Smooth muscle cell (in vitro differentiated cells): ENCODE measurements at regions not wholly inside any gene's neighbourhood (a gene's known extent, or its start where the extent isn't known, plus 50 kb on each side); places are given as distances from the start of the nearest gene placed in this dataset.

Experiments used
- DNase-seq: peaks from one replicate; lab custom pipeline; 2025; ENCODE audit not compliant: unreplicated experiment; lab: John Stamatoyannopoulos, UW
- H2AFZ ChIP-seq: fragments of 200-600 bp; sonication (generic); 2 replicates; pipeline ENCODE4 v1.6.0; 2016; ENCODE audit warnings: antibody characterized with exemption, low read depth, mild to moderate bottlenecking
- H3F3A ChIP-seq: fragments of 200-600 bp; sonication (generic); 2 replicates; pipeline ENCODE4 v1.6.0; 2017; ENCODE audit warnings: antibody characterized with exemption, low read depth
- H3K27ac ChIP-seq: fragments of 200-600 bp; sonication (generic); 2 replicates; pipeline ENCODE4 v1.5.1; 2016; ENCODE audit warnings: low read depth, mild to moderate bottlenecking
- H3K27me3 ChIP-seq: fragments of 200-600 bp; sonication (generic); 2 replicates; pipeline ENCODE4 v1.6.1; 2016; ENCODE audit warnings: low read depth, mild to moderate bottlenecking
- H3K36me3 ChIP-seq: fragments of 200-600 bp; sonication (generic); 2 replicates; pipeline ENCODE4 v1.5.1; 2016; ENCODE audit warnings: low read depth
- H3K4me1 ChIP-seq: fragments of 200-600 bp; sonication (generic); 2 replicates; pipeline ENCODE4 v1.5.1; 2016; ENCODE audit warnings: low read depth
- H3K4me2 ChIP-seq: fragments of 200-600 bp; sonication (generic); 2 replicates; pipeline ENCODE4 v1.6.0; 2016; ENCODE audit warnings: mild to moderate bottlenecking
- H3K4me3 ChIP-seq: fragments of 200-600 bp; sonication (generic); 2 replicates; pipeline ENCODE4 v1.5.1; 2016; ENCODE audit warnings: mild to moderate bottlenecking
- H3K79me2 ChIP-seq: fragments of 200-600 bp; sonication (generic); 2 replicates; pipeline ENCODE4 v1.6.0; 2016; ENCODE audit warnings: low read depth, mild to moderate bottlenecking
- H3K9ac ChIP-seq: fragments of 200-600 bp; sonication (generic); 2 replicates; pipeline ENCODE4 v1.6.0; 2016; ENCODE audit warnings: low read depth
- H3K9me3 ChIP-seq: fragments of 200-600 bp; sonication (generic); replicated peaks from 2 replicates; pipeline ENCODE4 v1.5.1; 2016; ENCODE audit warnings: low read depth
- H4K20me1 ChIP-seq: fragments of 200-600 bp; sonication (generic); 2 replicates; pipeline ENCODE4 v1.6.0; 2016; ENCODE audit warnings: low read depth
- CTCF ChIP-seq: fragments of 200-600 bp; sonication (generic); IDR thresholded peaks from 2 replicates; pipeline ENCODE4 v1.5.1; 2017; ENCODE audit warnings: borderline replicate concordance, mild to moderate bottlenecking, antibody characterized with exemption; ENCODE audit not compliant: insufficient read depth, poor library complexity, severe bottlenecking
- WGBS: methylation state at CpG from one replicate; pipeline ENCODE4 v1.1.7; 2016; ENCODE audit warnings: low lambda C conversion rate; 5-methylcytosine and 5-hydroxymethylcytosine counted together

- Histone ChIP-seq H3K27me3 (no peaks in the 10 kb centered on the region), H3K36me3 (peaks cover 4% of the 10 kb centered on the region), H3K79me2 (no peaks in the 10 kb centered on the region), H2AFZ (no peak overlapping the region), H3K4me3 (no peak overlapping the region), H3K9me3 (no peaks in the 10 kb centered on the region), H4K20me1 (peaks cover 14% of the 10 kb centered on the region), H3F3A (peaks cover 13% of the 10 kb centered on the region), H3K4me2 (peak overlapping the region; percentile 32), H3K27ac (peak overlapping the region; percentile 90), H3K4me1 (no peaks in the 10 kb centered on the region), H3K9ac (peak overlapping the region; percentile 12)
- no peak for TF ChIP-seq CTCF
- DNase-seq = no peak
- 51% methylated on average over 2 of the region's 2 CpGs for WGBS
Measured at GRCh38 chr20:3313683-3314065, 74.7 kb upstream of the SLC4A11 start.

GRCh38 chr20:3312940-3313682 lies 74.1 kb upstream of the SLC4A11 start:
- H3K4me1 ChIP-seq = no peaks in the 10 kb centered on the region
- 46% methylated on average over 2 of the region's 2 CpGs for WGBS
- H3K36me3 ChIP-seq = peaks cover 4% of the 10 kb centered on the region
- H3K4me2 ChIP-seq = peak overlapping the region; percentile 32
- H3K9ac ChIP-seq = peak overlapping the region; percentile 12
- H3F3A ChIP-seq = peaks cover 13% of the 10 kb centered on the region
- no peaks in the 10 kb centered on the region for H3K27me3 ChIP-seq
- no peak for DNase-seq
- H4K20me1 ChIP-seq = peaks cover 14% of the 10 kb centered on the region
- H3K27ac ChIP-seq = peak overlapping the region; percentile 90
- H2AFZ ChIP-seq = no peak overlapping the region
- TF ChIP-seq CTCF = no peak
- no peaks in the 10 kb centered on the region for H3K9me3 ChIP-seq
- no peaks in the 10 kb centered on the region for H3K79me2 ChIP-seq
- H3K4me3 ChIP-seq = no peak overlapping the region

GRCh38 chr20:3311623-3312022 lies 72.6 kb upstream of the SLC4A11 start:
- Histone ChIP-seq H3K9me3 (no peaks in the 10 kb centered on the region), H2AFZ (no peak overlapping the region), H3K9ac (no peak overlapping the region), H3K27ac (no peak overlapping the region), H3K79me2 (no peaks in the 10 kb centered on the region), H3K36me3 (peaks cover 4% of the 10 kb centered on the region), H3K4me1 (no peaks in the 10 kb centered on the region), H3K4me3 (no peak overlapping the region), H3F3A (peaks cover 13% of the 10 kb centered on the region), H3K4me2 (no peak overlapping the region), H4K20me1 (peaks cover 14% of the 10 kb centered on the region), H3K27me3 (no peaks in the 10 kb centered on the region)
- WGBS = 100% methylated on average over 2 of the region's 2 CpGs
- DNase-seq = no peak
- TF ChIP-seq CTCF = no peak

- Histone ChIP-seq H3K9me3 (no peaks in the 10 kb centered on the region), H4K20me1 (peaks cover 14% of the 10 kb centered on the region), H3K79me2 (no peaks in the 10 kb centered on the region), H3K4me2 (no peak overlapping the region), H3K4me1 (no peaks in the 10 kb centered on the region), H3K4me3 (no peak overlapping the region), H2AFZ (no peak overlapping the region), H3K36me3 (peaks cover 4% of the 10 kb centered on the region), H3K9ac (no peak overlapping the region), H3K27me3 (no peaks in the 10 kb centered on the region), H3K27ac (no peak overlapping the region), H3F3A (peaks cover 8% of the 10 kb centered on the region)
- no peak for TF ChIP-seq CTCF
- DNase-seq = no peak
- WGBS = 100% methylated on average over 1 of the region's 1 CpG
Measured at GRCh38 chr20:3309226-3309625, 70.2 kb upstream of the SLC4A11 start.
